Endothelial cell (in vitro differentiated cells): ENCODE measurements at regions not wholly inside any gene's neighbourhood (a gene's known extent, or its start where the extent isn't known, plus 50 kb on each side); places are given as distances from the start of the nearest gene placed in this dataset.

Source experiments
- DNase-seq: peaks from one replicate; pipeline ENCODE4 v3.0.0; 2021; ENCODE audit warnings: low spot score
- H3K27ac Mint-ChIP-seq: one replicate; pipeline ENCODE4 v1.8.0; 2021; ENCODE audit warnings: mixed read lengths, inconsistent platforms; ENCODE audit not compliant: unreplicated experiment
- H3K27me3 Mint-ChIP-seq: one replicate; pipeline ENCODE4 v1.8.0; 2021; ENCODE audit warnings: mild to moderate bottlenecking, moderate library complexity, mixed read lengths, inconsistent platforms; ENCODE audit not compliant: unreplicated experiment
- H3K36me3 Mint-ChIP-seq: one replicate; pipeline ENCODE4 v1.8.0; 2021; ENCODE audit warnings: mild to moderate bottlenecking, low read depth, mixed read lengths, inconsistent platforms; ENCODE audit not compliant: unreplicated experiment
- H3K4me1 Mint-ChIP-seq: one replicate; pipeline ENCODE4 v1.8.0; 2021; ENCODE audit warnings: mild to moderate bottlenecking, mixed read lengths, inconsistent platforms; ENCODE audit not compliant: unreplicated experiment
- H3K4me3 Mint-ChIP-seq: one replicate; pipeline ENCODE4 v1.8.0; 2021; ENCODE audit warnings: mild to moderate bottlenecking, mixed read lengths, inconsistent platforms; ENCODE audit not compliant: unreplicated experiment
- H3K9me3 Mint-ChIP-seq: one replicate; pipeline ENCODE4 v1.8.0; 2021; ENCODE audit warnings: mixed read lengths, inconsistent platforms; ENCODE audit not compliant: unreplicated experiment
- TF ChIP-seq, protein P1 (sequence below): fragments of 200-600 bp; sonication (generic); IDR thresholded peaks from one replicate; pipeline ENCODE4 v1.5.0; 2021; ENCODE audit warnings: antibody characterized with exemption; ENCODE audit not compliant: unreplicated experiment

DNA sequence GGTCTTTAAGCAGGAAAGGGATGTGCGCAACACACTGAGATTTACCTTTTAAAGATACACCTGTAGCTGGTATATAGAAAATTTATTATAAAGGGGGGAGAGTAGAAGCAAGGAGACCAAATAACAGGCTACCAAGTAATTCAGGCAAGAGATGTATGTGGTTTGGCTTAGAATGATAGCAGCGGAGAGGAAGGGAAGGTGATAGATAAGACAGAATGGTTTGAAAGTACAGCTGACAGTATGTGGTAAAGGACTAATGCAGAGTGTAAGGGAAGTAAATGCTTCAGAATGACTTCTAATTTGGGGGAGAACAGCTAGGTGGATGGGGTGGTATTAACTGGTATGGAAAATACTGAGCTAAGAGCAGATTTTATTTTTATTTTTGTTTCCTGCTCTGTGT, 308.9 kb downstream of the ANTXR2 start:
- no peak overlapping the region for H3K4me3 Mint-ChIP-seq
- TF ChIP-seq, protein P1, sequence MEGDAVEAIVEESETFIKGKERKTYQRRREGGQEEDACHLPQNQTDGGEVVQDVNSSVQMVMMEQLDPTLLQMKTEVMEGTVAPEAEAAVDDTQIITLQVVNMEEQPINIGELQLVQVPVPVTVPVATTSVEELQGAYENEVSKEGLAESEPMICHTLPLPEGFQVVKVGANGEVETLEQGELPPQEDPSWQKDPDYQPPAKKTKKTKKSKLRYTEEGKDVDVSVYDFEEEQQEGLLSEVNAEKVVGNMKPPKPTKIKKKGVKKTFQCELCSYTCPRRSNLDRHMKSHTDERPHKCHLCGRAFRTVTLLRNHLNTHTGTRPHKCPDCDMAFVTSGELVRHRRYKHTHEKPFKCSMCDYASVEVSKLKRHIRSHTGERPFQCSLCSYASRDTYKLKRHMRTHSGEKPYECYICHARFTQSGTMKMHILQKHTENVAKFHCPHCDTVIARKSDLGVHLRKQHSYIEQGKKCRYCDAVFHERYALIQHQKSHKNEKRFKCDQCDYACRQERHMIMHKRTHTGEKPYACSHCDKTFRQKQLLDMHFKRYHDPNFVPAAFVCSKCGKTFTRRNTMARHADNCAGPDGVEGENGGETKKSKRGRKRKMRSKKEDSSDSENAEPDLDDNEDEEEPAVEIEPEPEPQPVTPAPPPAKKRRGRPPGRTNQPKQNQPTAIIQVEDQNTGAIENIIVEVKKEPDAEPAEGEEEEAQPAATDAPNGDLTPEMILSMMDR: no peak
- no peaks in the 10 kb centered on the region for H3K36me3 Mint-ChIP-seq
- no peak overlapping the region for H3K27ac Mint-ChIP-seq
- H3K4me1 Mint-ChIP-seq: no peaks in the 10 kb centered on the region
- DNase-seq: no peak
- H3K9me3 Mint-ChIP-seq: no peaks in the 10 kb centered on the region
- H3K27me3 Mint-ChIP-seq: no peaks in the 10 kb centered on the region

DNA sequence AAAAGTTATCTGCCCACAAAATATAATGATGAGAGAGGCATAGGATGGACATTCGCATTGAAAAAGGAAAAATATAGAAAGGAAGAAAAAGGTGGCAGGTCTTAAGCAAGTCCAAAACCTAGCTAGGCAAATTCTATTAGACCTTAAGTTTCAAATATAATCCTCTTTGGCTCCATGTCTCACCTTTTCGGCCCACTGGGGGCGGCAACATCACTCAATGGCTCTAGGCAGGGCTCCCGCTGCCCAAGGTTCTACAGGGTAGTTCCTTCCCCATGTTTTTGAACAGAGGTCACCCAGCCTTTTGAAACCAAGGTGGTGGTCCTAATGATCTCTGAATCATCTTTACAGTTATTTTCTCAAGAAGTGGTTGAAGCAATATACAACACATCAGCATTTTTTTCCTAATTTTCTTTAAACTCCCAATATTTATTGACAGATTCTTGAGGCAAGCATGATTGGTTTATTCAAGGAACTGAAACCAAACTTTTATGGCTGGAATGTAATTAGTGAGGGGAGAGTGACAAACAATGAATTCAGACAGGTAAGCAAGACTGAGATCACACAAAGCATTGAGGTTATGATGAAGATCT, 309.4 kb downstream of the ANTXR2 start:
- no peaks in the 10 kb centered on the region for H3K27me3 Mint-ChIP-seq
- no peak overlapping the region for H3K4me3 Mint-ChIP-seq
- H3K27ac Mint-ChIP-seq: no peak overlapping the region
- H3K36me3 Mint-ChIP-seq: no peaks in the 10 kb centered on the region
- H3K9me3 Mint-ChIP-seq: no peaks in the 10 kb centered on the region
- no peaks in the 10 kb centered on the region for H3K4me1 Mint-ChIP-seq
- TF ChIP-seq, protein P1: no peak
- DNase-seq: no peak

DNA sequence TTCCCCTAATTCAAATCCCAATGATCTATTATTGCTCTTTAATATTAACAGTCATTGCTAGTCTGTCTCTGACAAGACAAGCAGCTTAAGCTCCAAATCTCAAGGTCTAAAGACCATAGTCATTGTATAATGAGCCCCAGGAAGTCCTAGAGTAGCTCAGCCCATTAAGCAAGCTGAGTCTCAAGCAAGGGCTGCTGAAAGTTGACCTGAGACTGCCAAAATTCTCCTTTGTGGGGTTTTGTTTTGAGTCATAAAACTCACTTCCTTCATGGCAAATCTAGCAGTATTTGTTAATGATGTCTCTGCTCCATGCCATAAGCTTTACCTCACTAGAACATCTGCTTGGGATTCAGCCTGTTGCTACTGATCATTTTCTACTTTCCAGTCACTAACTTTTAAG, 313.2 kb downstream of the ANTXR2 start:
- Mint-ChIP-seq H3K27me3 (no peaks in the 10 kb centered on the region), H3K27ac (no peak overlapping the region), H3K36me3 (no peaks in the 10 kb centered on the region), H3K4me3 (no peak overlapping the region), H3K4me1 (no peaks in the 10 kb centered on the region), H3K9me3 (no peaks in the 10 kb centered on the region)
- no peak for DNase-seq
- TF ChIP-seq, protein P1: no peak

DNA sequence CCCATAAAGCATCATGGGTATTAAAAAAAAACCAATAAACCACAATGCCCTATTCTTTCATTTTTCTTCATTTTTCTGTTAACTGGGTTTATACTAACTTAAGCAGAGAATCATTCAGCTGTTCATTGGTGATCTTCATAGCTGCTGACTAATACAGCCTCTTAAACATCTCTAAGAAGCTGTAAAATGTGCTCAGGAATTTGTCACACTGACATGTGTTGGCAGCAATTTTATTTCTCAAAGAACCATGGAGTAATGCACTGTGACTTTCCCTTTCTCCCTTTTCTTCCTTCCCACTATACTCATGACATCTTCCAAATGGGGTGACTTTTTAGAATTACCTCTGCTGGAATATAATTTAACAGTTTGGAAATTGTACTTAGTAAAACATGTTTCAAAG, 315.4 kb downstream of the ANTXR2 start:
- Mint-ChIP-seq H3K27me3 (no peaks in the 10 kb centered on the region), H3K36me3 (no peaks in the 10 kb centered on the region), H3K4me1 (no peaks in the 10 kb centered on the region), H3K9me3 (no peaks in the 10 kb centered on the region), H3K27ac (no peak overlapping the region), H3K4me3 (no peak overlapping the region)
- TF ChIP-seq, protein P1: no peak
- no peak for DNase-seq

DNA sequence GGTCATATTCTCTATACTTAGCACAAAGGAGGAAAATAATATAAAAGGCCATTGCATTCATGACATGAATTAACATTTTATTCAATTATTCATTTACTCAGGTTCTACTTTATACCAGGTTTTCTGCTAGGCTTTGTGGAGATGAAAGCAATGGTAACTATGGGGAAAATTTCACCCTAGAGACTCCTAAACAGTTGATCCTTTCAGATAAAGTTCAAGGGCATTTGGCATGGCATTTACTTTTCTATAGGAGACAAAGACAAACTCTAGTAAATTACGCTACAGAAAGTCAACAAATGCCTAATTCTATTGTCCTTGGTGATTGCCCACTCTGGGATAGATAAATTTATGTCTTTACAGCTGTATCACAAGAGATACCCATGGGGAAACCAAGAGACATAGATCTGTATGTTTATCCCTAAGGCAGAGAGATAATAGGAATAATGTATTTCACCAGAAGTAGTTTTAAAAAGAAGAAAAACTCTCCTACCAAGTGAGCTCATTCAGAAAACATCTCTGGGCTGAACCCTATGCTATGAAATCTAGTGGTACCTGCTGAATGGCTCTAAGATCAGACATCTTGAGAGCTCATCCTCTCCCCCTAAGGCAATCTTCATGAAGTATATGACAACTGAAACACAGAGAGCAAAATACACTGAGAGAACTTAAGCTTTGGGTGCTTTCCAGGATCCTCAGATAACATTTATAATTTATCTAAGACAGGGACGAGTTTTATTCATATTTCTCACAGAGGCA, 316.7 kb downstream of the ANTXR2 start:
- TF ChIP-seq, protein P1: no peak
- DNase-seq: no peak
- Mint-ChIP-seq H3K36me3 (no peaks in the 10 kb centered on the region), H3K27ac (no peak overlapping the region), H3K4me3 (no peak overlapping the region), H3K9me3 (no peaks in the 10 kb centered on the region), H3K27me3 (no peaks in the 10 kb centered on the region), H3K4me1 (no peaks in the 10 kb centered on the region)
